ENCODE measurements at regions not wholly inside any gene's neighbourhood (a gene's known extent, or its start where the extent isn't known, plus 50 kb on each side); places are given as distances from the start of the nearest gene placed in this dataset.

GRCh38 chr5:152938630-152939029 lies 533.6 kb upstream of the NMUR2 start:
- TF ChIP-seq CTCF (IDR thresholded peaks at IDR 0.05) (no peak), POLR2A (IDR thresholded peaks at IDR 0.05) (no peak), POLR2AphosphoS5 (IDR thresholded peaks at IDR 0.05) (no peak), EP300 (IDR thresholded peaks at IDR 0.05; ENCODE audit: low read depth) (no peak)
